Fibroblast of skin of left biceps (primary cell): ENCODE measurements at regions not wholly inside any gene's neighbourhood (a gene's known extent, or its start where the extent isn't known, plus 50 kb on each side); places are given as distances from the start of the nearest gene placed in this dataset.
"Not testable (repeated sequence)": the region's sequence is repeated elsewhere in the genome, so short reads cannot be mapped to it uniquely, and the experiment has no call there.

Experiments used
- DNase-seq, 2 experiments: peaks; one replicate each; pipeline ENCODE4 v3.0.0-alpha.2; 2013; ENCODE audit warnings: low read depth in 2 of 2

DNA sequence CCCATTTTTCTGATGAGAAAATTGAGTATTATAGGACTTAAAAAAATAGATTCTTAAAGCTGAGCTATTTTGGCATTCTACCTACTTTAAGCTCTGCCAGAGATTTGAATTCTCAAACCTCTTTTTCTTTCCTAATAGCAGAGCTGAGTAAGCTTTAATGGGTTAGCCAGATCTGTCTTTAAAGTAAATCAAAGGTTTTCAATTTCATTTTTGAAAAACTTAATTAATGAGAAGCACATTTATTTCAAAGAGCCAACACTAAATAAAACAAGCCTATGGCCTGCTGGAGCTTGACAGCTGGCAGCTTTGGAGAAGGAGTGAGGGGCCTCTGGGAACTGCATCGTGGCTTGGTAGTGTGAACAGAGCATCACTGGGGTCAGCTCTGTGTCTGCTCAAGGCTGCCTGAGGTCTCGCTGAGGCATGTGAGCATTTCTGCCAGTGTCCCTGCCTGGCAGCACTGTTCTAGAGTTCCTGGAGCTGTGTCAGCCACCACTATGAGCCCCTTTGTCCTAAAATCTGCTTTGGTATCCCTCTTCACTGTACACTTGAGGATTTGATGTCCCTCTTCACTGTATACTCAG is 50.4 kb upstream of the PRSS23 start:
- DNase-seq = no peak

DNA sequence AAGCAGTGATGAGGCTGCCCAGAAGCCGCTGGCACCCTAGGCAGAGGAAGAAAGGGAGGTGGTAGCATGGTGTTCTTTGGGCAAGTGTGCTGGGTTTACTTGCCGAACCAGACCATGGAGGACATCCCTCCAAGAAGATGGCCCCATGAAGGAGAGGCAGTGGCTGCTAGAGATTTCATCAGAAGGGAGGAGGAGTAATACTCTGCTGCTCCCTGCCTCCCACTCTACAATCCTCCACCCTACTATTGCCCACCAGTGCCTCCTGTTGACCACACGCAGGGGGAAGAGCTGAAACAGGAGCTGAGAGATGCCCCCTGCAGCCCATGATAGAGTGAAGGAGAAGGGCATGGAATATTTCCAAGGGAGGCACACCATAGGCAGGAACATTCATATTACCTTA is 51.0 kb upstream of the PRSS23 start:
- no peak for DNase-seq

DNA sequence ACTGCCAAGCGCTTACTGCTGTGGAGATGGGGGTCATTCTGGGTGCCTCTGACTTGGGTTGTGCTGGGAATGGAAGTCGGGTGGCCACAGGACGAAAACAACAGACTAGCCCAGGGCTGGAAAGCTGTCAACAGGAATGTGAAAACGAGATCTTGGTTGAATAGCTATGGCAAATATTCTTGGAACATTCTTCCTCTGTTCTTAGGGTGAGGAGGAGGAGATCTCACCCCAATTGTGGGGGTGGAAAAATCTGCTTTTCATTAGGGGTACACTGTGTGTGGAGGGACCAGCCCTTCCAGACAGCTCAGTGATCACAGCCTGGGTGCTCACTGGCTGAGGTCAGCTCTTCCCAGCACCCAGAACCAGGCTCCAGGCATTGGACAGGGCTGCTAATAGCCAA is 52.0 kb upstream of the PRSS23 start:
- peak; percentile 85 to 86 for DNase-seq

DNA sequence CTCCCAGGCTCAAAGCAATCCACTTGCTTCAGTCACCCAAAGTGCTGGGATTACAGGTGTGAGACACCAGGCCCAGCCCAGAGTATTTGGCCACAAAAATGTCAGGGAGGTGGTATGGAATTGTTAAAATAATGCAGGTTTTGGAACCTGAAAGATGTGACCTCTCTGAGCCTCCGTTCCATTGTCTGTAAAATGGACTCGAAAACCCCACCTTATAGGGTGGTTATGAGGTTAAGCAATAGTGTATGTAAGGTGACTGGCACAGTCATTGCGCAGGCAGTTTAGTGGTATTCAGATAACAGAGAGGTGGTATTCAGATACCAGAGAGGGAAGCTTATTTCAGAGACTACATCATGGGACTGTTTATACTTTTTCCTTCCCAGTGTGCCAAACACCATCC is 52.5 kb upstream of the PRSS23 start:
- no peak for DNase-seq

DNA sequence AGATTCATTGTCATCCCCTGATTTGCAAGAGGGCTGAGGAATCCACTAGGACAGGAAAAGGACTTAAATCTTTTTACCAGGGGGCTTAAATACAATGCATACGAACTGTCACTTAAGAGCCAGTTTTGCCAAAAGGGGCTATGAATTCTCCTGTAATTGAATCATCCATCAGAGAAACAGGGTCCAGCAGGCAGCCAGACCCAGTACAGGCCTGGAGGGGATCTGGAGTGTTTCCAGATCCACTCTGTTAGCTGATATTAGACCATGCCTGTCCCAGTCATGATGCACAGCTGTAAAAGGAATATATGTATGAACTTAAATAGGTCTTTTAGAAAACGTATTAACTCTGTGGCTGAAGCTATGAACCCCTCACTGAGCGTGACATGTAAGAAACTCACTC is 53.8 kb upstream of the PRSS23 start:
- DNase-seq = no peak

DNA sequence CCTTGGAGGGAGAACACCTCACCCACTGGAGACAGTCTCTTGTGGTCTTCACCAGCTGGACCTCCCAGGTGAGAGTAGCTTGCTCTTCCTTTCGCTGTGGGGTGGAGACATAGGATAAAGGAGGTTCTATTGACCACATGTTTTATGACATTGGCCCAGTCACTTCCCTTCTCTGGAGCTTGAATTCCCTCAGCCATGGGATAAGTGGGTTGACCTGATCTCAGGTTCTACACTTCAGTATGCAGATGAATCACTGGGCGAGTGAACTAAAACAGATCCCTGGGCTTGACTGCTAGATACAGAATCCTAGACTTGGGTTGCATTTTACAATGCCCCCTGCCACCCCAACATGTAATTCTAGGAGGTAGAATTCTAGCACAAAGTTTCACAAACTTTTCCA is 54.8 kb upstream of the PRSS23 start:
- DNase-seq = no peak

DNA sequence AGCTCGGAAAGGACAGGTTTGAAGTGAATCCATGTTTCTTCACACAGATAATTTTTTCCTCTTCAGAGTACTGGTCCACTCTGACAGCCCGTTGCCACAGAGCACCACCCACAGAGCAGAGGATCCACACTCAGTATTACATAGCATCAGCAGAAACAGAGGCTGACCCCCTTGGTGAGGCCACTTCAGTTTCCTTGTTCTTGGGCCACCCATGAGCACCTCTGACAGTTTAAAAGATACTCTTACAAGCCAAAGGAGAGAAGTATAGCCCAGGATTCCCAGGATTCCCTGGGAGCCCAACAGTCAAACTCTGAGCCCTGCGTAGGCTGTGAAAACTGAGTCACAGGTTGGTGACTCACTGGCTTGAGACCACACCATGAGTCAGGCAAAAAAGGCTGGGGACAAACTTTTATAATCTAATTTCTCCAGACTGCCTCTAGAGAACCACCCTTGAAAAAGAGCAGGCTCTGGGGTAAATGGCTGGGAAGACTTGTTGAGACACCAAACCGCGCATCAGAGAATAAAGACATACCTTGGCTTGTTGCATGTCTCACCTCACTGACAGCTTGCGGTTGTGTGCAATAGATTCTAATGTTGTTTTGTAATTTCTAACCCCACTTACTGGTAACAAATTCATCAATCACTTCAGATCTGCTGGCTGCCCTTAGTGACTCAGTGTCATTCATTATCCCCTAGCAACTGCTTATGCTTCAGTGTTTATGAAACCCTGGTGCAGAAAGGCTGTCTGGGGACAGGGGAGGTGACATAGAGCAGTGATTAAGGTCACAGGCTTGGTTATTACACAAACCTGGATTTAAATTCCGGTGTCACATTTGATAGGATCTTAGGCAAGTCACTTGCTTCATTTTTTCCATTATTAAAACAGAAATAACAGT is 56.9 kb upstream of the PRSS23 start:
- peak; percentile 97 for DNase-seq

DNA sequence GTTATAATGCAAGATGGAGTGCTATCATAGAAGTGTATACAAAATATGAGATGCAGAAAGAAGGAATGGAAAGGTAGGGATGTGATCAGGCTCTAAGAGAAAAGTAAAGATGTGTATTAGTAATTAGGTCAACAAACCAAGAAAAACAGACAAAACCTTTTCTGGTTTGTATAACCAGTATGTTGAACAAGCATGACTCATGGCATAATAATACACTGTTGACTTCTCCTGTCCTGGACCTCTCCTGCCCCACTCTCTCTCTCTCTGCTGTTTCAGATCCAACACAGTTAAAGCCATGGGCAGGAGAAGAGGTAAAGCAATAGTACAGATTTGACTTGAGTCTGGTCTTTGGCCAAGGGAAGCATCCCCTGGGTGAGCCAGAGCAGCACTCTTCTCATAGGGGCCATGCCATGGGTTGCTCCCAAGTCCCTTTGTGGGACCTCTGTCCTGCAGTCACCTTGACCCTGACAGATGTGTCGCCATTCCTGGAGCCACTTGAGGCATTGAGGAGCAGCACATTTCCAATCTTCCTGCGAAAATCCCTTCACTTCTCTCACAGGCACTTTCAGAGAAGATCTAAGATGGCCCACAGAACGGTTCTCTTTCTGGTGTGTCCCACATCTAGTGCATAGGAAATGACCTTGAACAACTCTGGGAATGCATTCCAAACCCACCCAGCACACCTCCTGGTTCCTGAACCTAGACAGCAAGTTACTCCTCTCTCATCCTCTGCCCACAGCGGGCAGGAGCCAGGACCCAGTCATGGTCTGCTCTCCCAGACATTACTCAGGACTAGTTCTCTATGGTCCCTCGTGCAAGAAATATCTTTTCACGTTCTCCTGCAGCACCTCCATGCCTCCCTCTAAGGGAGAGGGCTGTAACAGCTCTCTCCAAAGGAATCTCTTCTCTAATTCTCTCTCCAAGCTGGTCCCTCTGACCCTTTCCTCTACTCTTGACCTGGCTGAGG is 58.2 kb upstream of the PRSS23 start:
- no peak for DNase-seq

DNA sequence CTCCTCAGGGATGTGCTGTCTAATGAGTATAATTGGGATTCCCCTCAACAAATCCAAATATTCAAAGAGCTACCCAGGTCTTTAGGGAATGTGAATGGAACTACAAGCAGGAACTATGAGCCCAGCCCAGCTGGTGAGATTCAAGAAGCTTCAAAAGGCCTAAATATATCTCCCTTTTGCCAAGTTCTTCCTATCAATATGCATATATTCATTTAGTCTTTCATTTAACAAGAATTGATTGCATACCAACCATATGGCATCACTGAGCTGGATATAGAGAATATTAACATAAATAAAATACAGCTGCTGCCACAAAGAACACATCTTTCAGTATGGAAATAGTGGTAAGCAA is 58.9 kb upstream of the PRSS23 start:
- no peak for DNase-seq

DNA sequence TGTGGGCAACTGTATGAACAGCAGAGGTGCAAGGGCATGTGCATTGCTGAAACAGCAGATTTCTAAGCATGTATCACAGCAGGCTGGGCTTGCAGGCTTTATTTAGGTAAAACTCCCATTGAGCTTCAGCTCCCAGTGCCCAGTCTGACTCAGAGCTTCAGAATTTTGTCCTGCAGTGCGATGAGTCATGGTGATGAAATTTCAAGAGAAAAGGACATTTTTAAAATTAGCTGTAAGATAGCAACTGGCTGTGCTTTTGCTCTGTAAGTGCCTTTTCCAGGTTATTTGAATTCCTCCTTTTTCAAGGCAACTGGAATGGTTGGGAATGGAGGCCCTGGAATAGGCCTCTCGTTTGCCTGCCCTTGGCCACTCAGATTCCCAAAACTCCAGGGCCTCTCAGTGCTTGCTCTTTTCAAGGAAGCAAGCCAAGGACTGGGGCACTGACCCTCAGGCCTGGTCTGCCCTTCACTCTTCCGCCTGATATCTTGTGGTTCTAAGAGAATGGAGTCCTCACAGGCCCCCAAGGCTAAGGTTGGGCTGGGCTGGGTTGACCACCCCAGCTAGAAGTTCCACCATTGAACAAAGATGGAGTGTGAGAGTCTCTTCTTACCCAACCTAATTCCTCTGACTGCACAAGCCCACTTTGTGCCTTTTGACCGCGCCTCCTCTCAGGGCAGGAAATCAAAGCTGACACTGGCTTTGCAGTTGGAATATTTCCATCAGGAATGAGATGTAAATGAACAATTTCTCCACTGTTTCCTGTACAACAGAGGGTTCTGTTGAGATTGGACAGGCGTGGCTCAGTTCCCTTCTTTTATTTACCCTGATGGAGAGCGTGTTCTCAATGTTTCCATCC is 59.5 kb upstream of the PRSS23 start:
- peak; percentile 90 to 92 for DNase-seq

DNA sequence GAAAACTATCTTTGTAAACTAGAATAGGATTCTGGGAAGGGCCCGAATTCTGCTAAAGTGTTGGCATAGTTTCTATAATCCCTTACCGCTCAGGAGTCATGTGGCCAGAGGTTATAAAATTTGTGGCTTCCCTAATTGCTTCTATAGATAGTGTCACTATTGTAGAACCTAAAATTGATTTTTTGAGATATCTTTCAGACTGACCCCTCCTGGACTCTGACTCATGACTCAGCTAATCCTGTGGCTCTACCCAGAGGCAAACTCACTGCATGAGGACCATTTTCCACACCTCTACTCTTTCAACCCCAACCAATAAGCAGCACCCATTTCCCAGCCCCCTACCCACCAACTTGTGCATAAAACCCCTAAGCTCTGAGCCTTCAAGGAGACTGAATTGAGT is 61.8 kb upstream of the PRSS23 start:
- DNase-seq = no peak

DNA sequence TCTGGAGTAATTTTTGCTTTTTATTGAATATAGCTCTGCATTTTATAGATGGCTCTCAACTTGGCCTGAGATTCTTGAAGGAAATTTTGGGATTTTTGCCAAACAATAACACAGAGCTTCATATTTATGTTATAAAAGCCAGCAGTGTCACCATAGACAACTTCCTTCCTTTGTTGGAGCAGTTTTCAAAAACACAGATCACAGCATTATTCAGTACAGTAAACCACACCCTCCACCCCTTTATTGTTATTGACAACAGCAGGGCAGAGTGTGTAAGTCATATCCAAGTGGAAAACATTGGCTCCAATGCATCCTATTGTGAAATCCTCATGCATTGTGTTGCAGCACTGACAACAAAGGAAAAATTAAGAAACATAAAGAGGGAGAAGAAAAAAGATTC is 62.6 kb upstream of the PRSS23 start:
- no peak for DNase-seq

DNA sequence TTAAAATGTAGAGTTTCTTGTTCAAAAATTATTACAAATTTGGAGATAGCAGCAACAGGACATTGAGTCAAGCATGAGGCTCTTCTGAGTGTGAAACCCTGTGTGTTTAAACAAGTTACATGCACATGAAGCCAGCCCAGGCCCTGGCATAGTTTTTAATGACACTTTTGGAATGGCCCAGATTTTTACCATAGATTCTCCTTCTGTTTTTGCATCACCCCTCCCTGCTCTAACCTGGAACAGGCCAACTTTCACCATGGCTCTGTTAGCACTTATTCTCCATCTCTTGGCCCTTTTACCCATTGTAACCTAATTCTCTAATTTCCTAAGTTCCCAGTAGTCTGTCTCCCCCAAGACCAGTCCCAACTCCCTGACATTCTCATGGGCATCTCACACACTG is 63.1 kb upstream of the PRSS23 start:
- DNase-seq = no peak

DNA sequence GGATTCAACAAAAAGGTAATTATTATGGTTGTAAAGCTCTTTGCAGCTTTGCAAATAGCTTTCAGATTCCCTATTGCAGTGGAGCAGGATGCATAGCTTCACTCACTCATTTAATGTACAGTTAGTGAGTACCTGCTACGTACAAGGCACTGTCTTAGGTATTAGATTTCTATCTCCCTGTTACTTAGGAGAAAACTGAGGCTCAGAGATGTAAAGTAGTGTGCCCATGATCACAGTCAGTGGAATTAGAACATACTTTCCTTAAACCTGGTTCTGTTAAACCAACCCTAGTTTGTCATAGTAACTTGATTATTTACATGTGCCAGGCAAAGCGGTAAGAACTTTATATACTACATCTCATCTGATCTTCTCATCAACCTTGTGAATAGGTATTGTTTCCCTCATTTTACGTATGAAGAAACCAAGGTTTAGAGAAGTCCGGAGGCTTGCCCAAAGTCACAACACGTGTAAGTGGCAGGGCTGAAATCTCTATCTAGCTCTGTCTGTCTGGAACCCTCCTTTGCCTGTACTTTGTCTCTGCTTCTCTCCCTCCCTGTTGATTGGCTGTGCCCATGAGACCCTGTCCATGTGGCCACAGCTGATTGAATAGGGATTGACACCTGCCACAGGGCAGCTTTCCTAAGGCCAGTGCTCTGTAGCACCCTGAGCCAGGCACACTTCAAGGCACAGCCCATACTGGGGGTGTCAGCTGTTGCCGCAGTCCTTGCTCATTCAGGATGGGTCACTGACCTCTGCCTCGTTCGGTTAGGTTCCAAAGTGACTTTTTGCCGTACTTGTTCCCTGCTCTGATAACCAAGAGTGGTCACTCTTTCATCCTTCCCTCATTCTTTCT is 63.8 kb upstream of the PRSS23 start:
- no peak for DNase-seq

DNA sequence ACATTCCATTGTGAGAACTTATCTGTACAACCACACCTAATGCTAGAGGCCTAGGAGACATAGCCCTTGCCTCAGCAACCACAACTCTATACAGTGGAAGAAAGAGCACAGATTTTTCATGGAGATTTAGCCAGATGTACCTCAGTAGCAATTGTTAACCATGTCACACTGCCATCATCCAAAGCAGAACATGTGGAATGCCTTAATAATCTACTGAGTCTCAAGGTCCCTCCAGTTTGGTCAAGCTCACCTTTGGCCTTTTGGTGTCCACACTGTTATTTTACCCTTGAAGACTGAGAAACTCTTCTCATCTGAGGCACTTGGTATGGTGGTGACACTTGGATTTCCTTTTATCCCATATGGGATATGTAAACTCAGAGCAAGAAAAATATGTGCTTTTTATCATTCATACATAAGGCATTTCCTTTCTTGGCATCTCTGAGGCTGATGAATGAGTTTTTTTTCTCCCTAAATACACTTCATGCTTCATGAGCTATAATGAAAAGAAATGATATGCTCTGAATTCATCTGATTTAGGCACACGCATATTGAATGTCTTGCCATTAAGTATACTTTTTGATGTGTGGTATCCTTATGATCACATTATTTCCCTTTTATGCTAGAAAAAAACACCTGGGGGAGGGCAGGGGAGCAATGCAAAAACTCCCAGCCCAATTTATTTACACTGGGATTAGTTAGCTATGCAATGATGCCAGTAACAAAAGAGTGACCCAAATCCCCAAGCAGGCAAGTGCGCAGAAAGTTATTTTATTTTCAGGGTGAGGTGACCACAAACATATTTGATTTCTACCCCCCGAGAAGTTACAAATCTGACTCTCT is 63.3 kb upstream of the ME3 start:
- peak; percentile 65 to 69 for DNase-seq

DNA sequence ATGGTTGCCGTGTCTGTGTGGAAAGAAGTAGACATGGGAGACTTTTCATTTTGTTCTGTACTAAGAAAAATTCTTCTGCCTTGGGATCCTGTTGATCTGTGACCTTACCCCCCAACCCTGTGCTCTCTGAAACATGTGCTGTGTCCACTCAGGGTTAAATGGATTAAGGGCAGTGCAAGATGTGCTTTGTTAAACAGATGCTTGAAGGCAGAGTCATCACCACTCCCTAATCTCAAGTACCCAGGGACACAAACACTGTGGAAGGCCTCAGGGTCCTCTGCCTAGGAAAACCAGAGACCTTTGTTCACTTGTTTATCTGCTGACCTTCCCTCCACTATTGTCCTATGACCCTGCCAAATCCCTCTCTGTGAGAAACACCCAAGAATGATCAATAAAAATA is 60.3 kb upstream of the ME3 start:
- DNase-seq = not testable (repeated sequence)

DNA sequence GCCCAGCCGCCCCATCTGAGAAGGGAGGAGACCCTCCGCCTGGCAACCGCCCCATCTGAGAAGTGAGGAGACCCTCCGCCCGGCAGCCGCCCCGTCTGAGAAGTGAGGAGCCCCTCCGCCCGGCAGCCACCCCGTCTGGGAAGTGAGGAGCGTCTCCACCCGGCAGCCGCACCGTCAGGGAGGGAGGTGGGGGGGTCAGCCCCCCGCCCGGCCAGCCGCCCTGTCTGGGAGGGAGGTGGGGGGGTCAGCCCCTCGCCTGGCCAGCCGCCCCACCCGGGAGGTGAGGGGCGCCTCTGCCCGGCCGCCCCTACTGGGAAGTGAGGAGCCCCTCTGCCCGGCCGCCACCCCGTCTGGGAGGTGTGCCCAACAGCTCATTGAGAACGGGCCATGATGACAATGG is 59.9 kb upstream of the ME3 start:
- DNase-seq = not testable (repeated sequence)

DNA sequence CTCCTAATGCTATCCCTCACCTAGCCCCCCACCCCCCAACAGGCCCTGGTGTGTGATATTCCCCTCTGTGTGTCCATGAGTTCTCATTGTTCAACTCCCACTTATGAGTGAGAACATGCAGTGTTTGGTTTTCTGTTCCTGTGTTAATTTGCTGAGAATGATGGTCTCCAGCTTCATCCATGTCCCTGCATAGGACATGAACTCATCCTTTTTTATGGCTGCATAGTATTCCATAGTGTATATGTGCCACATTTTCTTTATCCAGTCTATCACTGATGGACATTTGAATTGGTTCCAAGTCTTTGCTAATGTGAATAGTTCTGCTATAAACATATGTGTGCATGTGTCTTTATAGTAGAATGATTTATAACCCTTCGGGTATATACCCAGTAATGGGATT is 57.2 kb upstream of the ME3 start:
- not testable (repeated sequence) for DNase-seq

DNA sequence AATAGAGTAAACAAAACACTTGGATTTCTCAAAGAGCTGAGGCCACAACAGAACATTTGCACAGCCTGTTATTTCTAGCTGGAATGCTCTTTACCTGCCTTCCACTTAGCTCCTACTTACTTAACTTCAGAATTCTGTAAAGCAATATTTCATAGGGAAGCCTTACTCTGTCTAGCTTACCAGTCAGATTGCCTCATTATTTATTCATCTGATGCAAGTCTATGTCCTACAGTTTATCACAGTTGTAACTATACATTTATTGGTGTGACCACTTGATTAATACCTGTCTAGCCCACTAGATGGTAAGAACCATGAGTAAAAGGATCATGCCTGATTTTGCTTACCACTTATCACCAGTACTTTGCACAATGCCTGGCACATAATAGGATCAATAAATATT is 56.1 kb upstream of the ME3 start:
- no peak for DNase-seq
